Eye (tissue), 1 donor: ENCODE measurements at regions not wholly inside any gene's neighbourhood (a gene's known extent, or its start where the extent isn't known, plus 50 kb on each side); places are given as distances from the start of the nearest gene placed in this dataset.

Experiments
- DNase-seq: peaks from one replicate; pipeline ENCODE4 v3.0.0-alpha.2; 2015

GRCh38 chr15:62788224-62788623 is 254.3 kb upstream of the TPM1 start:
- DNase-seq: no peak

DNA sequence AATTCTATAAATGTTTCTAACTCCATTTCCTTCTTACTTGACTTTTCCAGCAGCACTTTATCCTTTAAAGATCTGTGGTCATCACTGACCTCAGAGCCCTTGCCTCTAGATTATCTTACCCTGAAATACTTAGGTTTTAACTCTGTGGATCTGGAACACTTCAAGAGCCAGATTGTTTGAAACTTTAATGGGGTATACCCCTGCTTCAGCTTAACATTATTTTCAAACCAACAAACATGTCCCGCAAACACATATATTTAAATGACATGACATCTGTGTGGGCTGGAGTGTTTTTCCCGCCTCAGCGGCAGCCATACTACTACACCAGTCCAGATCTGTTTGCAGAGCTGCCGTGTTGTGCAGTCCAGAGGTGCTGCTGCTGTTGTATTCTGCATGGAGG is 252.0 kb upstream of the TPM1 start:
- no peak for DNase-seq

- DNase-seq: no peak
Observed at GRCh38 chr15:62791694-62792093, 250.9 kb upstream of the TPM1 start.

GRCh38 chr15:62792986-62793751 is 249.4 kb upstream of the TPM1 start:
- DNase-seq: no peak

GRCh38 chr15:62793752-62794144 is 248.8 kb upstream of the TPM1 start:
- no peak for DNase-seq

DNA sequence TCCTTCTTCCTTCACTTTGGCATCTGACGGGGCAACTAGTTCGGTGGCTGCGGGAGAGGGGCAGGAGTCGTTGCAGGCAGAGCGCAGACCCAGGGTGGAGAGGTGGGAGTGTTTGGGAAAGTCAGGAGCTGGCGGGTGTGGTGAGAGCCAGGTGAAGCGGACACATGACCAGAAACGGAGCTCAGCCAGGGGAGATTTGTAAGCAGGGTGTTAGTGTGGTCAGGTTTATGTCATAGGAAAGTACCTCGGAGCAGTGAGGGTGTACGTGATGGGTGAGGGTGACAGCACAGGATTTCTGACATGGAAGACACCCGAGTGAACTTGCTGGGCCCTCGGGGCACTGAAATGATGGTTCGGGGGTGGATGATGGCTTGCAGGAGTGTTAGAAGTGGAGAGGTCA is 247.4 kb upstream of the TPM1 start:
- no peak for DNase-seq

DNA sequence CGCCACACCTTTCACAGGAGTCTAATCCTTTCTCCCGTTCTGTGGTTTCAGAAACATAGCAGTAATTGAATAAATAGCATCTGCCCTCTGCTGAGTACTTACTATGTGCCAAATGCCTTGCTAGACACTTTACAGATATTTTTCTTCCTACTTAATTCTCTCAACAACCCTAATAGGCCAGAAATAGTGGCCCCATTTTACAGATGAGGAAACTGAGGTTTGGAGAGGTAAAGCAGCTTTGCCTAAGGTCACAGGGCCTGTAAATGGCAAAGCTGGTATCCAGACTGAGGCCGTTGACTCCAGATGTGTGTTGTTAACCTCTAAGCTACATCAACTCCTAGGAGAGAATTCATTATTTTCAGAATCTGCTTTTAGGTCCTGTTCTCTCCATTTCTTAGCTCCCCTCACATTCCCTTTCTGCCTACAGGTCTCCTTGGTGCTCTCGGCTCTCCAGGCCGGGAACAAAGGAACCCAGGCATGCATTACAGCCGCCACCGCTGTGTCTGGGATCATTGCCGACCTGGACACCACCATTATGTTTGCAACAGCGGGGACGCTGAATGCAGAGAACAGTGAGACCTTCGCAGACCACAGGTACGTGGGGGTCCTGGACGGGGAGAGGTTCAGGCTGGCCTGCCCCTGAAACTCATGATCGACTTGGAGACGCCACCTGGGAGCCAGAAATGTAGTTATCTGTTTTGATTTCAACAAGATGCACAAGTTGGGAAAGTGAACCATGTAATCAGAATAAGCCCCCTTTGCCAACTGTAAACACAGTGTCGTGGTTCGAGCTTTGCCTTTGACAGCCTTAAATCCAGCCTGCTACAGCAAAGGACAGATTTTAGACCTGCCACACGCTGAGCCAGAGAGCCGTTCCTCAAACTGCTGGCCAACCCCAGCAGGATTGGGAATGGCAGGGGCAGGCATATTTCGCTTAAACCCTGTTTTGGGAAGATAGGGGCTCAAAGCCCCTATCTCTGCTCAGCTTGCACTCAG is 246.5 kb upstream of the TPM1 start:
- no peak for DNase-seq

DNA sequence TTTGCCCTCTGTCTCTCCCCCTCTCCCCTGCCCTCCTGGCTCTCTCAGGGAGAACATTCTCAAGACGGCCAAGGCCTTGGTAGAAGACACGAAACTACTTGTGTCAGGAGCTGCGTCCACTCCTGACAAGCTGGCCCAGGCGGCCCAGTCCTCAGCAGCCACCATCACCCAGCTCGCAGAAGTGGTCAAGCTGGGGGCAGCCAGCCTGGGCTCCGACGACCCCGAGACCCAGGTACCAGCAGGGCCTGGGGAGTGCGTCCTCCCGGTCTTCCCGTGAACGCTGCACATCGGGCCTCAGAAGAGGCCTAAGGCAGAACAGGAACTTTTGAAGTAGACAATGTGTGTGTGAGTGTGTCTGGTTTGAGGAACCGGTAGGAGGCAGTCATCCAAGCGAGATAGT is 245.4 kb upstream of the TPM1 start:
- DNase-seq: no peak

DNA sequence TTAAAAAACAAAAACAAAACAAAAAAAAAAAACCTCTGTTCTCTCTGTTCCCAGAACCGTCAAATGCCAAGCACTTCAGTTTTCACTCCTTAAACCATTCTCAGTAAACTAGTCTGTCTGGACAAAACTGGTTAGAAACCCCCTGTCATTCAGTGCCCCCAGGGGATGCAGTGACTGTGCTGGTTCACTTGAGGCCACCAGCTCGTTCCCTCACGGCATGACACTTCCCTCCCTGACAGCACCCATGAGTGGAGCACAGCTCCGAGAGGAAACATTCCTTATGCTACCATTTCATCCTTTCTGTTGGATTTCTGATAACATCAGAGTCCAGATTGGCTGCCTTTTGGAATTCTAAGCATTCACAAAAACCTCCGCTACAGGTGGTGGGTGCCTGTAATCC is 244.0 kb upstream of the TPM1 start:
- no peak for DNase-seq

DNA sequence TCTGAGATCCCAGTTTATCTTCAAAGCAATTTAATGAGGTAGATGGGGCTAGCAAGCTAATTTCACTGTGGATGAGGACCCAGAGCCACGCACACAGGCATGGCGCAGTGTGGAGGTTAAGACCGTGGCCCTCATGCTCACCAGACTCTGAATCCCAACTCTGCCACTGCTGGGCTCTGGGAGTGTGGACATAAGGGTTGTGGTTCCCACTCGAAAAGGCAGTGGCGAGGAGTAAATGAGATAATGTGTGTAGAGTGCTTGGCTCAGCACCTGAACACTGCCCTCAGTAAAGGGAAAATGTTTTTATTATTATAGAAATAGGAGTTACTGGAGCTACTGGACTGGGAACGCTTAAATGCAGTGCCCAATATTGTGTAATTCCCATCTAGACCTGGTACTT is 243.5 kb upstream of the TPM1 start:
- DNase-seq: no peak

- no peak for DNase-seq
Observed at GRCh38 chr15:62799919-62800318, 242.6 kb upstream of the TPM1 start.

- no peak for DNase-seq
Observed at GRCh38 chr15:62802612-62803011, 239.9 kb upstream of the TPM1 start.

GRCh38 chr15:62803856-62804400 is 238.6 kb upstream of the TPM1 start:
- no peak for DNase-seq

DNA sequence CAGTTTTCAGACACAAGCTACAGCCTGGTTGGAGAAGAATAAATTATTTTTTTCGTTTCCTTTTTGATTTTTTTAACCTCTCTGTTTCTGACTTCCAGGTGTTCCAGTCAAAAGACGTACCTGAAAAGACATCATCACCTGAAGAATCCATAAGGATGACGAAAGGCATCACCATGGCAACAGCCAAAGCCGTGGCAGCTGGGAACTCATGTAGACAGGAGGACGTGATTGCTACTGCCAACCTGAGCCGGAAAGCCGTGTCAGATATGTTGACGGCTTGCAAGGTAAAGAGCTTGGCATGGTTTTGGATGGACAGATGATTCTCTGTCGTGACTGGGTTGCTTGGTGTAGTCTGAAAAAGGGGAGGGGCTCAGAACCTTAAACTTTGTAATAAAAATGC is 237.0 kb upstream of the TPM1 start:
- DNase-seq: no peak

GRCh38 chr15:62807539-62808130 is 234.9 kb upstream of the TPM1 start:
- no peak for DNase-seq

DNA sequence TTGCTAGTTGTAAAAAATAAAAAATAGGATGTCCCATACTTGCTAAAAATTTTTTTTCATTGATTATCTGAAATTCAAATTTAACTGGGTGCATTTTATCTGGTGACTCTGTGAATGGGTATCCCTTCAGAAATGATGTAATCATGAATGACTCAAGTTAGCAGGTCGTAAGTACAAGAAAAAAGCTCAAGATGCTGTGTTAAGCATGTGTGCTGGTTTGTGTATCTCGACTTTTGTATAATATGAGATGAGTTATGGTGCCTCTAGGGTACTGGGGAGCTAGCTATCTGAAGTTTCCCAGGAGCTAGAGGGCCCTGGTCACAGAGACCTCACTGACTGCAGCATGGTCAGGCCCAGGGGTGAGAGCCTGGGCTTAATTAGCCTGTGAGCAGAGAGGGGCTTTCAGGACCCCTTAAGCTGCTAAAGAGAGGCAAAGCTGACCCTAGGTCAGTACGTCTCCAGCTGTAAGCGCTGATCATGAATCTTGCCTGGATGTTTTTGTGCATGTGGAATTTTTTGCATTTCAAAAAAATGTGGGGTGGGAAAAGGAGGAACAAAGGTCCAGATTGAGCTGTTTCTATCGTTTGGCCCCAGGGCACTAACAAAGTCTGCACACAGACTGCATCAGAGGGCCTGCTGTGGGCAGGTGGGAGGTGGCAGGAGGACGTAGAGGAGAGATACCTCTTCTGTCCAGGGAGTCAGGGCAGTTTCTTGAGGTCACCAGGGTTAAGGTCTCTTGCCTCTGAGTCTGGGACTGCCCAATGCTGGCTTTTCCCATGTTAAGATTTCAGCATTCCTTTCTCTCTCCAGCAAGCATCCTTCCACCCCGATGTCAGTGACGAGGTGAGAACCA is 233.2 kb upstream of the TPM1 start:
- no peak for DNase-seq

DNA sequence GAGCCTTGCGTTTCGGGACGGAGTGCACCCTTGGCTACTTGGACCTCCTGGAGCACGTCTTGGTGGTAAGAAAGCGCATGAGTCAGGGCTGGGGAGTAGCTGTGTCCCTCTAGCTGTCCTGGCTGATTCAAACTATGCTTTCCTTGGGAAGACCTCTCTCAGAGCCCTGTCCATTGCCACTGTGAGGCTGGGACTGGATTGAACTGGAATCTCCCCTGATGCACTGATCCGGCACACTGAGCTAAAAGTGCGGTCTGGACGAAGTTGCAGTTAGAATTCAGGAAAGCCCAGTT is 232.6 kb upstream of the TPM1 start:
- no peak for DNase-seq

GRCh38 chr15:62812515-62812835 is 230.1 kb upstream of the TPM1 start:
- no peak for DNase-seq

GRCh38 chr15:62816342-62817069 is 226.0 kb upstream of the TPM1 start:
- DNase-seq: no peak

GRCh38 chr15:62818691-62819090 is 223.9 kb upstream of the TPM1 start:
- DNase-seq: no peak

DNA sequence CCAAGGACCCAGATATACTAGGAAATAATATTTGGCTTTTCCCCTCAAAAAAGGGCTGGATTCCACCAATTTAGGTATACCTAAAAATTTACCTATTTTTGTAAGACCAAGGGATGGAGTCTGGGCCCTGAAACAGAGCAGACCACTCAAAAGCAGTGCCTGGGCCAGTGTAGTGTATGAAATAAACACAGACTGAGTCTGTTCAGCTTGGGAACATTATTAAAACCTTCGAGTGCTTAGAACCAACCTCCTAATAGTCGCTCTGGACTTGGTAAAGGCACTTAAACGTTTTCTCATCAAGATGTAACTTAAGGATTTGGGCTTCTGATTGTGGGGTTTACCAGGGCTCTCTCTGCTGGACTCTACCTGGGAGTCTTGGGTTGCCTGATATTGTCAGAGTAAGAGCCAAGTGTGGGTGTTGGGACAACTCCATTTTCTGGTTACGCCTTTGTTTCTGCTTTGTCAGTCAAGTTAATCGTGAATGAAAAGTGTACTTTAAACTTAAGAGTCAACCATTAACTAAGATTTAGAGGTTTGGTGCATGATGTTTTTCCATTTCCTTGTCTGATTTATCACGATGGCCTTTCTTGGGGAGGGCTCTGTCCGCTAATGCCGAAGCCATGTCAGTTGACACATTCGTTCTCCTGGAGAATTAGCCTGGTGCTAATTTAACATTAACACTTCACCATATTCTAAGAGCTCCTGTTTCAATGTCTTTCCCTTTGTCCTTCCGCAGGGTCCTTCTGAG is 221.0 kb upstream of the TPM1 start:
- no peak for DNase-seq
